Right lung (tissue), 2 donors: ENCODE measurements at regions not wholly inside any gene's neighbourhood (a gene's known extent, or its start where the extent isn't known, plus 50 kb on each side); places are given as distances from the start of the nearest gene placed in this dataset.
A peak's percentile ranks its signal among the peaks of the same experiment; 100 is the strongest.

Experiments
- DNase-seq, 2 donors: peaks; one replicate each; pipeline ENCODE4 v3.0.0-alpha.2; 2013

- DNase-seq, result no peak
Observed at GRCh38 chr18:42137693-42138375, 182.8 kb downstream of the PIK3C3 start.

GRCh38 chr18:42141439-42141838 lies 186.4 kb downstream of the PIK3C3 start:
- no peak for DNase-seq

GRCh38 chr18:42155024-42155423 lies 200.0 kb downstream of the PIK3C3 start:
- no peak for DNase-seq

DNA sequence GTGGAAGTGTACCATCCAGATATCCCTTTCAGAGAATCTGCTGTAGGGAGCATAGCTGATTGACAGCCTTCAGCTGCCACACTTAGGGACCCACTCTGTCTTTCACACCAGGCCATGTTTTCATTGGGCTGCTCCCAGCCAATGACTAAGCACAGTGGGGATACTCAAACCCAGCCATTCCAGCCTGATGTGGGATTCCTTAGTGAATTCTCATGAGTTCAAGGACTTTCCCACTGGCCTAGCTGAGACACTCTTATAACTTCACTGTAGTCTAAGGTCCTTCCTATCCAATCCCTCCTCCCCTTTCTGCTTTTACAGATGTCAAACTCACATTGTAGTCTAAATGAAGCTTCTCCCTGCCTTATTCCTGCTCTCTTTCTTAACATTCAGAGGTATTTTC lies 201.2 kb downstream of the PIK3C3 start:
- DNase-seq, result no peak

GRCh38 chr18:42157420-42157819 lies 202.4 kb downstream of the PIK3C3 start:
- no peak for DNase-seq

- no peak for DNase-seq
Observed at GRCh38 chr18:42157878-42158277, 202.8 kb downstream of the PIK3C3 start.

DNA sequence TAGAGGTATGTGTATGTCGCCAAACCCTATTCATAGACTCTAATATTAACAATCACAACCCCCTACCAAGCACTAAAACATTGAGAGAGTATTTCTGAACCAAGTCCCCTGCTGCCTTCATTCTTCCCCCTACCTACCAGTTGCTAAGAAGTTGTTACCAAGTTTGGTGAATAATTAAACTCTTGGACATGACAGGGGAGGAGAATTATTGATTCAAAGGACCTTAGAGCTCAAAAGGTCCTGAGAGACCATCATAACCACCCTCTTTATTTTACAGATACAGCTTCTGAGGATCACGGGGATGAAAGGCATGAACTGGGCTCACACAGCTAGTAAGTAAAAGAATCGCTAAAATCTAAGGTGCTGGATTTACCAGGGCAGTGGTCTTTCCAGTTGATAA lies 204.1 kb downstream of the PIK3C3 start:
- no peak for DNase-seq

GRCh38 chr18:42163321-42163720 lies 208.3 kb downstream of the PIK3C3 start:
- DNase-seq, result no peak

- DNase-seq, result no peak
Observed at GRCh38 chr18:42164556-42164955, 209.5 kb downstream of the PIK3C3 start.

DNA sequence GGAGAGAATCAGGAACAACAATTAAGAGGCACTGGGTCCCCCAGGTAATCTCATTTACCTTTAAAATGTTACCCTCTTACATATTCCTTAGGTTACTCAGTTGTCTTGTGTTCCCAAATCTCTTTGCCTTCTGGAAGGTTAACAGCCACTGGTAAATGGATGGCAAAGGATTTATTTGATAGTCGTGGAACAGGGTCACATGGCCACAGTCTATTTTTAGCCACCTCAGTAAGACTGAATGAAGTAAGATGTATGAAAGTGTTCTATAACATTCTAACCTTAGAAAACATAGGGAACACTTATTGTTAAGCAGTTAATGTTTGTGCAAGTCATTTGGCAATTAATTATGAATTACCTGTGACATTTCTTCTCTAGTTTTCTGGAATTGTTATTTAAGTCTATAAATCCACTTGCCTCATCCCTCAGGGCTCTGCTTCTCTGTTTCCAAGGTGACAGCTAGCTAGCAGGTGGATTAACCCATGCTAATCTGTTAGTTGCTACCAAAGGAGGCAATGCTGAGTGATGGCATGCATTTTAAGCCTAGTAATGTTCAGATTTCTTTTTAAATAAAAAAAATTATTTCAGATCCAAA lies 211.0 kb downstream of the PIK3C3 start:
- DNase-seq, result no peak

DNA sequence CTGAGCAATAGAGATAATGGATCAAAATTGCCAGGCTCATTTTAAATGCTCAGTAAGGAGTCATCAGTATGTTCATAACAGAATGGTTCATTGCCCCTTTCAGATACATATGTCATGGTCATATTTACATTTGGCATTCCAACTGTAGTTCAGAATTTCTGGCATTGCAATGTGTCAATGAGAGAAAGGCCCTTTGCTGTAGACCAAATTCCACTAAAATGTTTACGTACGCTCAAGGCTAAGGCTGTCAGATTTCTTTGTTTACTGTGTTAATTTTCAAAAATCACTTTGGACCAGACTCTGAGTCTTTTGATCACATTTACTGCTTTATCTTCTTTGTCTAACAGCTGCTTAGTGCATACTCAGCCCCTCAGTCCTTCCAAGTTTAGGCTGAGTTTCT lies 213.5 kb downstream of the PIK3C3 start:
- DNase-seq, result peak in 1 of 2 donors; percentile 1

GRCh38 chr18:42168907-42169306 lies 213.9 kb downstream of the PIK3C3 start:
- DNase-seq, result no peak

GRCh38 chr18:42174909-42175308 lies 219.9 kb downstream of the PIK3C3 start:
- no peak for DNase-seq

GRCh38 chr18:42176599-42176998 lies 221.6 kb downstream of the PIK3C3 start:
- no peak for DNase-seq

DNA sequence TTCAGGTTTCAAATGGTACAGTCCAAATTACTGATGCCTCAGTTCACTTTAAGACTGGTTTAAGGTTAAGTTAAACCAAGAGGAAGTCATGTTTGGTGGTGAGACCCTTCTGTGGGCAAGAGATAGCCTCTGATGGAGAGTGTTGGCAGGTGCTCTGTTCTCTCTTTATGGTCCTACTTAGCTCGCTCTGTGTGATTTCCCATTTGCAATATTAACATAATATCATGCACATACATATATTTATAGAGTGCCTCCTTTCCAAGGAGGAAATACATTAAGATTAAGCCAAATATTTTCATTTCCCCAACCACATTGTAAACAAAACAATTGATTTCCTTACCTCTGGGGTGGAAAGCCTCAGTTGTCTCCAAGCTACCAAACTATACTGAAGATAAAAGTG lies 222.4 kb downstream of the PIK3C3 start:
- no peak for DNase-seq

DNA sequence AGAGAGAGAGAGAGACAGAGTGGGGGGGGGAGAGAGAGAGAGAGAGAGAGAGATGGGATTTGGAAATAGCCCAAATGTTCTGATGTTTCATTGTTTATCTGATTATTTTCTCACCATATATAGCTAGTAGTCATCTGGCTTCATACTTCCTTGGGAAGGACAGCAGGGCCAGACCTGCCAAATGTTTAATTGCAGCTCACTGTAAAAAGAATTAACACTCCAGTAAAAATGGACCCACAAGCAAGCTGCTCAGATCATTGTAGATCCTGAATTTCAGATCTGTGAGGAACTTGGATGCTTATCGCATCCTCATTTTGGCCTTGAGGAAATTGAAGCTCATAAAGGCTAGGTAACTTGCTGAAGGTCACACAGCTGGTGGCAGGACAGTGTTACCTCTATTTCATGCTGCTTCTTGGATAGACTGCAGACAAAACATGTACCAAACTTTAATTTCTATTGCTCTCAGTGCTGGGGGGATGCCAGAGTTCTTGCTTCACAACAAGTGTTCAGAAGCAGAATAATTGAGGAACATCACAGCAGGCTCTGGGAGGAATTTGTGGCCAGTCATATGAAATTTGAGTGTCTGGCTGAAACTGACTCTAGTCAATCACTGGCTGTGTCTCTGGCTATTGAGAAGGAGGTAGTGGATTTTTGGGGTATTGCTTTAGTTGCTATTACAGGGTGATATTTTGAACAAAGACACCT lies 223.5 kb downstream of the PIK3C3 start:
- DNase-seq, result no peak

DNA sequence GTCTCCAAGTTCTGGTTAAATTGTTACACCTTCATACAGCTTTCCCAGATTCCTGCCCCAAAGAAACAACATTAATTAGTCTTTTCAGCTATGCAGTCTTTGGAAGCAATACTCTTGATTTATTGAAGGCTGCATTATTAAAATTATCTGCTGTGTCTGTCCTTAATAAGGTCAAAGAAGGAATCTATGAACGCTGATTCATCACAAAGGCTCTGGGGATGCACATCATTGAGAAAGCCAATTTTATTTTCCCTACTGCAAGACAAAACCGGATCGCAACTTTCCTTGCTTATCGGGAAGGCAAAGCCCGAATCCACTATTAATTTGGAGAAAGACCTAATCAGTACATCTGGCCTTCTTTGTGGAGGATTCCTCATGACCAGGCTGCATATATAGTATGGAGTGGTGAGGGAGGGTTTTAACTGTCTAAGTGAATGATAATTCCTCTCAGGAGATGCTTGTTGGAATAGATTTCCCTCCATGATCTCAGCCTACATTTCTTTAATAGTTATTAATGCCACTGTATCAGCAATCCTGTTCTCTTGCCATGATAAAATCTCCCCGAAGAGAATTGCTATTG lies 224.6 kb downstream of the PIK3C3 start:
- DNase-seq, result no peak

DNA sequence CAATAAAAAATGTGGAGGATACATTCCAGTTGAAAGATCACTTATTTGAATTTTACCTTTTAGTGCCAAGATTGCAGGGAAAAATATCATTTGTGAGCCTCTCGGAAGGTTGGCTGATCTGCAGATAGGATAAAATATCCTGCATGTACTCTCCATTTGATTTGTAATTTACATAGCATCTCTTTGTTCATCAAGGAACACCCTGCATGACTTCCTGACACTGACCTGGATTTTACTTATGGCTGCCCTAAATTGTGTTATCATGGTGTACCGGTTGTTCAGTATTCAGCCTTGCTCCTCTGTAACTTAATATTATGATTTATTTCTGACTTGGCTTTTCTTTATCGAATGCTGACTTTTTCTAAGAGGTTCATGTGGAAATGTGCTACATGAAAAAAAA lies 226.4 kb downstream of the PIK3C3 start:
- DNase-seq, result no peak

GRCh38 chr18:42182728-42183700 lies 228.0 kb downstream of the PIK3C3 start:
- DNase-seq, result no peak

GRCh38 chr18:42183746-42184145 lies 228.7 kb downstream of the PIK3C3 start:
- DNase-seq, result no peak

- DNase-seq, result no peak
Observed at GRCh38 chr18:42184685-42185477, 229.8 kb downstream of the PIK3C3 start.
